ENCODE measurements at regions not wholly inside any gene's neighbourhood (a gene's known extent, or its start where the extent isn't known, plus 50 kb on each side); places are given as distances from the start of the nearest gene placed in this dataset.

DNA sequence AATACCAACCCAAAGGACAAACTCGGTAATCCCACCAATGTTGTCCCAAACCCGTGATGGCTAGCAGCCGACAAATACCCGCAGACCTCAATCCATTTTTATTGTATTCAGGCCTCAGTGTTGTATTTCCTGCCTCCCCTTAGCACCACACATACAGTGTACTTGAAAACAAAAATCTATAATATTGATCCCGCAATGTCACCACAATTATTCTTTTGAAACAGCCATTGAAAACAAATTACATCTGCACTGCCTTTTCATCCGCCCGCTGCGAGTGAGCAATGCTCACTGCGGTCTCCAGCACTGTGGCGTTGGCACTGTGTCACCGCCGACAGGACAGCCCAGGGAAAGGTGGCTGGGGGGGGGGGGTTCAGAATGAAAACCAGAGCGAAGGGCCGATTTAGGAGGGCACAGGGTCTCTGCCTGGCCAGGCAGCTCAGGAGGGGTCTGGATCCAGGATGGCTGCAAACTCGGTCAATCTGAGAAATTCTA is 385.8 kb upstream of the ZNF507 start:
- no peak for DNase-seq

DNA sequence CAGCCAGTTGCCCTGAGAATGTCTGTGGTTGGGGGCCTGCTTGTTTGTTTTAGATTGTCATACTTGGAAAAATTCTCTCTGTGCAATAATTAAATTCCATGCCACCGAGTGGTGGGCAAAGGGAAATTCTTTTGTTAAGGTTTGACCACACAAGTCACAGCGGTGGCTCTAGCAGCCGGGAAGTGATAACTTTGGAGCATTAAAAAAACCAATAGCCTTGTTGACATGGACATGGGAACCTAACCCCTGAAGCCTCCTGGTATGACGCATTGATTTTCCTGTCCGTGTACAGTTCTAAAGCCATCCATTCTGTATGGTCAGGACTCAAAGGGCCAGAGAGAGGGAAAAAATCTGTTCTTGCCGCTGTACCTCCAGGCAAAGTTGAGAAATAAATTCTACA is 384.9 kb upstream of the ZNF507 start:
- DNase-seq = no peak

DNA sequence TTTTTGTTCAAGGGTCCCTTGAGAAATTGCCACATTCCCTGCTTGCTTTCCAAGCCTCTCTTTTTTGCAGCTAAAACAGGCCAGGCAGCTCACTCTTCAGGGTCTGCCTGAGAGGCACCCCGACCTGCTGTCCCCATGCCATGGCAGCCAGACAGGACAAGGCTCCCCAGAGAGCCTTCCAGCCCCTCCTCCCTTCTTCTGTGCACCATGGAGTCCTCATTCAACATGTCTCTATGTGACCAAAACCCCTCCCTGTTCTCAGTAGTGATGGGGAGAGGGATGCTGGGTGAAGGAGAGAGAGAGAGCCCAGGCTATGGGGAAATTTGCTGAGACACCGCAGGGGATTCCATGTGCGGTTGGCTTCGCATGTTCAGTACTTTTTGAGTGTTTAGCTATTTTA is 384.2 kb upstream of the ZNF507 start:
- no peak for DNase-seq

DNA sequence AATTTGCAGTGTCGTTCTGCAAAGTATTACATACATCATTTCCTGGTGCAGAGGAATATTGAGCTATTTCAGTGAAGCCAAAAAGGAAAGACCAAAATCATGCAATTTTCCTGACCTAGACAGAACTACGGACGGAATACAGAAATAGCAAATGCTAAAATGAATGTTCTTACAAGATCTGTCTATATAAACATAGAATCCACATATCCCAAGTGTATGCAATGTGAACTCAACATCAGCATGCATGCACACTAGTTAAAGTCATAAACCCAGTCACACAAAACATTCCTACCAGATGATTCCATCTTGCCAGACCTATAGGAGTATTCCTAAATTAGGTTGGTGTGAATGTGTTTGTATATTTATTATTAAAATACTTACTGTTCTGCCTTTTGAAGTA is 383.7 kb upstream of the ZNF507 start:
- no peak for DNase-seq

DNA sequence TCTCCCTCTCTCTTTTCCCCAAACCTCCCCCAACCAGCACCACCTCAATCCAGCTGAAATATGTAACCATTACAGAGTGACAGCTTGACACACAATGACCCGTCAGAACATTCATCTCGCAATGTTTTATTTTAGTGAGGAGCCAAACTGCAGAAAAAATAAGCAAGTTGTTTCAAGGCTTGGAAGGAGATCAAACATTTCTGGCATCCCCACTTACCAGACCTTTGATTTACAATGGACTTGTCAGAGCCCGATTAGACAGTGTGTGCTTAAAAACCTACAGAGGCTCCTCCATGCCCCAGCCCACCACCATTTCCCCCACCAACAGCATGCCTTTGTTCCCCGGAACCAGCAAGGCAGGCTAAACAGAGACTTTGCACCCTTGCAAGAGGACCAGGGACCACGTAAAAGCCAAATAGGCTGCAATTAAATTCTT is 382.8 kb upstream of the ZNF507 start:
- DNase-seq = no peak

DNA sequence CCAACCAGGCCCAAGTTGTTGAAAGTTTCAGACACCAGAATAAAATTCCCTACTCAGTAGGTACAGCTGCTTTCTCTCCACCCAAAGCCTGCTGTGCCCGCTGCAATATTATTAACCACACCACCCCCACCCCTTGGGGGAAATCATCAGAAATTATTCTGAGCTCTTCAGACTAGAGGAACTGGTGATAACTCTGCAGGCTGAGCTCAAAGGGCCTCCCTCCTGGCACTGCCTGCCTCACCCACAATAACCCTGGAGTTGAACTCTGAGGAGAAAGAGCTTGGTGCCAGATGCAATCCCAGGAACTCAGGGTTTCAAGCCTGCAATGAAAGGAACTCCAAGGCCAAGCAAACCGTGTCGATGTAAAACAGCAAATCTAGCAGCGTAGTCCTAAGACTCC is 381.7 kb upstream of the ZNF507 start:
- DNase-seq = no peak

DNA sequence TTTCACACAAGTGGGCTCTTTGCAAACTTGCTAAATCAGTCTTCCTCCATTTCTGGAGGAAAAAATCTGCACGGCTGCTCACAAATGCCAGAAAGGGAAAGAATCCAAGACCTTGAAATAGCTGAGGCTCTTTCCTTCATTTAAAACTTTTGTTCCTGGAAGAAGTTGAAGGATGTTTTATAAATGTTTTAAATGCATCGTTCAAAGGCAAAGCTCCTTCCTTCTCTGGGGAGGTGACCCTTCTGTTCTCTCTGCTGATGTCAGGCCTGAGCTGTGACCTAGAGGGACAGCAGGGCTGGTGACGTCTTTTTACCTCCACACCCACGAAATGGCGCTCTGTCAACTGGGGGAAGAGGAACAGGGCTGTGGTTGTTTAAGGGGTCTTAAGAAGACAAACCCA is 376.4 kb upstream of the ZNF507 start:
- no peak for DNase-seq

DNA sequence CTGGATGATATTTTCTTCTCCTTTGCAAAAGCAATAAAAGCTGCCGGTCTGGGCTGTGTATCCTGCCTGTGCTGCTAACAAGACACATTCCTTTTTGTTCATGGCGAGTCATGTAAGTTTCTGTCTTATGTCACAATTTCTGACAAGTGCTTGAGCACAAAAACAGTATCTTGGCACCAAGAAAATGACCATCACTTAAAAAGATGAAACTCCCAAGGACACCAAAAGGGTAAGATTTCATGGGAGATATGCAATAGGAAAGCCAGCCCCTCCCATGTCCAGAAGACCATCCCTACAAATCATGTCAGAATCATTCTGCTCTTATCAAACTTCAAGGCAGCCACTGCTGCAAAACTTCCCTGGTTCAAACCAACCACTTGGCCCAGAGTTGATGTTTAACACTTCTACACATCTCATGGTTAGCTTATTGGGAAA is 375.4 kb upstream of the ZNF507 start:
- no peak for DNase-seq

DNA sequence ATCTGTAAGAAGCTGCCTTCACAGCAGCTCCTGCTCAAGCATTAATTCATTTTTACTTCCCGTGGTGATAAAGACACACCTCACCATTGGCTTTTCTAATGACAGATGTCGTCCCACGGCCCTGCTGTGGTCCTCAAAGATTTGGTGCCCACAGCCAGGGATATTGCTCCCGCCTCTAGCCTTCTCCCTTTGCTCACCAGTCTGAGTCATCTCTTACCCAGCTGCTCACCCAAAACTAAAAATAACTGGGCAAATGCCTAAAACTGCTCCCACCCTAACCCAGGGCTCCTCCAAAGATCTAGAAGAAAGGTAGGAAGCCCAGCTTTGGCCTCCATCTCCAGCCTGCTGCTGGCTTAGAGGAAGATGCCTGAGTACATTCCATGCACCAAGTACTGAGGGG is 371.1 kb upstream of the ZNF507 start:
- no peak for DNase-seq

DNA sequence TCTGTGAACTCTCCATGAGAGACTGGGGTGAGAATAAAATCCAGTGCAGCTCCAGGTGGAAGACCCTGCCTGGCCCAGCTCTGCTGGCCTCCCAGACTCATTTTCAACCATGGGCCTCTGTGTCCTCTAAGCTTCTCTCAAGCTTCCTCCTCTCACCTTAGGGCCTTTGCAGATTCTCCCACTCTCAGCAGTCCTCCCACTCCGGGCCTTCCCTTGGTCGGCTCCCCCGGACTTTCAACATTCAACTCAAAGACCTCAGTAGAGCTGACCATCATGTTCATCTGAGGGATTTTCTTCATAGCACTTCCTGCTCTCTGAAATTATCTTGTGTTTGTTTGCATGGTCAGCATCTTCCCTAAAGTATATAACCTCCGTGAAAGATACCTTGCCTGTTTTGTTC is 370.5 kb upstream of the ZNF507 start:
- no peak for DNase-seq

DNA sequence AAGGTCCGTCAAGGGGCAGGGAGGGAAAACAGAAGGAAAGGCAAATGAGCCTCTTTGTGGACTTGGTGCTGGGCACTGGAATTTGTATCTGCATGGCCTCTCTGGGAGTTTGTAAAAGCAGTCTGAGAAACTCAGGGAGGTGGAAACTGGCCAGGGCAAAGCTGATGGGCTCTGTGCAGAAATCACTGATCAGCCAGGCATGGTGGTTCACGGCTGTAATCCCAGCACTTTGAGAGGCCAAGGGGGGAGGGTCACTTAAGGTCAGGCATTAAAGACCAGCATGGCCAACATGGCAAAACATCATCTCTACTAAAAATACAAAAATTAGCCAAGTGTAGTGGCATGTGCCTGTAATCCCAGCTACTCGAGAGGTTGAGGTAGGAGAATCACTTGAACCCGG is 369.9 kb upstream of the ZNF507 start:
- no peak for DNase-seq

DNA sequence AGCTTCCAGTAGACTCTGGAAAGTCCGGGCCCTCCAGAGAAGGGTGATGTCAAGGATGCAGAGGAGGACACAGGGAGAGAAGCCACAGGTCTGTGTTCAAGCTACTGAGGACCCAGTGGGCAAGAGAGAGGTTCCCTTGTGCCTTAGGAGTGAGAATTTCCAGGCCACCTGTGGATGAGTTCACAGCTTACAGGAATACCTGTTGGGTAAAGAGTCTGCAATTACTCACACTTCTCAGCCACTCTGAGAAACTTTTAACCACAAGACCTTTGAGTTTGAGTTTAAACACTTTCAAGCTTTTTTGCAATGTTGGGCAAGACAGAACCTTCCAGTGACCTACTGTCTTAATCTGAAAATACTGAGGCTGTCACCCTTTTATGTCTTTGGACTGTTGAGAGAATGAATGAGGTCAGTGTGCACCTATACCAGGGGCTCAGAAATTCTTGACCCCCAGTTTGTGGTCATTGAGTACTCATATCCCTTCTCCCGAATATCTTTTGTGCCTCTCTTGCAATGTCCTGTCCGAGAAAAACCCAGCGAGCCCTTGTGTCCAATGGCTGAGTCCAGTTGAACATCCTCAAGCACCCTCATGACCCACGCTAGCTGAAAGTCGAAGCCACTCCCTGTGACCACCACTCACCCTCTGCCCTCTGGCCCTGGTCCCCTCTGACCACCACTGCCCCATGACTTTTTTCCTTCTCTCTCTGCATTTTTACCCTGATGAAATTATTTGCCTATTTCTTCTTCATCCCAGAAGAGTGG is 368.5 kb upstream of the ZNF507 start:
- DNase-seq = no peak

DNA sequence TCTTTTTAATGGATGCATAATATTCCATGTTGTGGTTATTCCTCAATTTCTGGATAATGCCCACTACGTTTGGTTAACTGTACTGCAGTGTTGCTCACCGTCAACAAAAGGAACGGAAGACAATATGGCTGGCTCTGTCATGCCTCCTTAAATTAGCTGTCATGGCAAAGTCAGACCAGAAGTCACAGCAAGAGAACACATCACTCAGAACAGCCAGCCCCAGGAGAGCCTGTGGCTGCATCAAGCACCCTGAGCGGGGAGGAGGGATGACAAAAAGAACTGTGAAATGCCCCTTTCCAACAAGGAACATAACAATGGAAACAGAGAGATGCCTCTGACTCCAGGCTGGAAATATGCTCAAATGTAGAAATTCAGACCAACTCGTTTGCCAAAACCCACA is 366.0 kb upstream of the ZNF507 start:
- no peak for DNase-seq

DNA sequence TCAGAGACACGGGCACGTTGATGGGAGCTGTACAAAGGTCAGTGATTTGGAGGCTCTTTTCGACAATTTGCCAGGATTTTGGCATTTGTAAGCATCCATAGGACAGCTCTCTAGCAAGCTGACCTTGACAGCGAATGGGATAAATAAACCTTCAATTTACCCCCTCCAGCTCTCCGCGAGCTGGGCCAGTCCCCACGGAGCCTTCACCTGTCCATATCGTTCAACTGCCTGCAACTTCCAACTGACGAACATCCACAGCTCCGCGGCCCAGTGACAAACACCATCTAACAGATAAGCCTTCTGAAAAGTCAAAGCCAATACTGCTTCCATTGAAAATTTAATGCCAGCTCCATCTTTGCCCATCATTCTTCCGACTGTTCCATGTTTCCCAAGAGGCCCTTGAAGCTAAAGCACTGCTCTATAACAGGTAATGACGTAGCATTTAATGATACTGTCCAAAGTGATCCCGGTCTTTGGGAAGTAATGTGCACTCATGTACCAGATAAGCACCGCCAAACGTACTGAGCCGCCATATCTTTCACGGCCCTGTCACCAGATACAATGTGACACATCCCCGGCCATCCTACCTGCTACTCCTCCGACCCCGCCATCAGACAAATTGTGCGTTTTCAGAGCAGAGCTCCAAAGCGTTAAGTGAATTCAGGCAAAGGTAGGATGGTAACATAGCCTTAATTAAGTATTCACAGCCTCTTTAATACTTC is 365.3 kb upstream of the ZNF507 start:
- DNase-seq = no peak

DNA sequence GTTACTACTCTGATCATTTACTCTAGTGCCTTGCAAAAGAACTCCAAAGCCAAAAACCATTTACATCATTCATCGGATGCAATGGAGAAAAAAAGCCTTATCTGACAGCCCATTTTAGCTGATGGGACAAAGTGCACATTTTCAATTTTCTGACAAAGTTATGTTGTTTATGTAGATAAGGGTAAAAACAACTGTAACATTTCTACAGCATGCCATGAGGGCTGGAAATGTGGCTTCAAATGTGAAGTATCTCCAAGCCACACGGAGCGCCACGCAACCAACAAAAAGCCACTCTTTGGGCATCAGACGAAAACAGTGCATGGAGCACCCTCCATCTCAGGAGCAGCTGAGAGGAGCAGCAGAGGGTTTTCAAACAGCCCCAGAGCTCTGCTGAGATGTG is 364.6 kb upstream of the ZNF507 start:
- DNase-seq = no peak

DNA sequence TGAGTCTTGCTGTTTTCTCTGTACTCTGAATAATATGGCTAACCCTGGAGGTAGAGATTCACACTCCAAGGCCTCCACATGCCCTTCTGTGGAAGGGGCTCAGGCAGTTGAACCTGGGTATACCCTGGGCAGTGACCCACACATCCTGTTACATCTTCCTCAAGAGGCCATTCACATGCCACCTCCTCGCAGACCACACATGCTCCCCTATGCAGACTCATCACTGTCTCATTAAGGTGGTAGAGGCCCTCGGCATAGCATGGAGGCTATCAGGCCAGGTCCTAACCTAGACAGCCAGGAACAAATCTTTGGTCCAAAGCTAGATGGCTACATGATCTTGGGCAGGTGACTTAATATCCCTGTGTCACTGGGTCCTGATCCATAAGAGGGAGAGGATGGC is 363.9 kb upstream of the ZNF507 start:
- no peak for DNase-seq

DNA sequence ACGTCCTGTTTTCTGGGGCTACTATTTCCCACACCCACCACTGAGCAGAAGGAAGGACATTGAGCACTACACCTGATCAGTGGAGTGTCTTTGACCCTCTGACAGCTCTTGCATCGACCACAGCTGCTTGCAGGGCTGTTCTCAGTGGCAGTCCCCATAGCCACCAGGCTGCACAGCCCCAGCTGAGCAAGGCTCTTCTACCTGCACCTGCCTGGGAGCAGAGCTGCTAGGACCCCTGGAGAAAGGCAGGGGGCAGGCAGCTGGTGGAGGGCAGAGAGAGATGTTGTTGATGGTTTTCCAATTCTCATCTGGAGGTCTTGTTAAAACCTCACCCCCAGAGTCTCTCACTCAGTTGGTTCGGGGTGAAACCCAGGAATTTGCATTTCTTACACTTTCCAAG is 361.8 kb upstream of the ZNF507 start:
- no peak for DNase-seq

DNA sequence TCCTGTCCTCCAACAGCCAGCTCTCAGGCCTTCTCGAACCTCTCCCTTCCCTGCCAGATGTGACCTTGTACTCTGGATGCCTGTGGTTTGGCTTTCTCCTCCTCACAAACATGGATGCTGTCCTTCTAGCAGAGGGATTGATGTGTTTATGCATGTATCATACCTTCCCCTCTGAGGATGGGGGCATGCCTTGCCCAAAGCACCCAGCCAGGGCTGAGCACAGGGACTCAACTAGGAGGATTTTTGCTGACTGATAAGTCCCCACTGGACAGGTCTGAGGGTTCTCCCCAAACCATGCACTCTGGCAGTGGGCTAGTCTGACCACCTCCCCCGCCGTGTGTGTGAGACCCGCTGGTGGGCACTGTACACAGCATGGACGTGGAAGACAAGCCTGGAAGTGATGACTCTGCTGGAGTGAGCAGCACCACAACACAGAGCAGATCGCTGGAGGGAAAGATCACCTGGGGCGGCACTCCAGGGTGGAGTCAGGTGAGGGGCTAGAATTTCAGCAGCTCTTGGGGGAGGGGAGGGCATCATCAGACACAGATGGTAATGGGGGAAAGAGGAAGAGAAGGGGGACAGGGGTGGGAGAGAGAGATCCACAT is 360.3 kb upstream of the ZNF507 start:
- DNase-seq = no peak

DNA sequence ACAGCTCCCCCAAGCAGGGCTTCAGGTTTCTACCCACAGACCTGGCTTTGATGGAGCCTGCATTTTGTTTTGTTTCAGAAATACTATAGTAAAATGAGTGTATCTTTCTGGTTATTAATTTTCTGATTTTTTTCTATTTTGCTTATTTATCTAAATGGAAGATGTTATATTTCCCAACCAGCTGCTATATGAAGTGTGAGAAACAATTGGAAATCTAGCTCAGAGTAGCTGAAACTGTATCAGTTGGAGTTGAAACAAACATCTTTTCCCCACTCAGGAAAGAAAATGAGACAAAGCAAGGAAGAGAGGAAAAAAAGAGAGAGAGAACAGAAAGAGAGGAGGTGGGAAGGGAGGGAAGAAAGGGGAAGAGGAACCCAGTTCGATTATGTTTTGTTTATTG is 358.5 kb upstream of the ZNF507 start:
- DNase-seq = no peak

DNA sequence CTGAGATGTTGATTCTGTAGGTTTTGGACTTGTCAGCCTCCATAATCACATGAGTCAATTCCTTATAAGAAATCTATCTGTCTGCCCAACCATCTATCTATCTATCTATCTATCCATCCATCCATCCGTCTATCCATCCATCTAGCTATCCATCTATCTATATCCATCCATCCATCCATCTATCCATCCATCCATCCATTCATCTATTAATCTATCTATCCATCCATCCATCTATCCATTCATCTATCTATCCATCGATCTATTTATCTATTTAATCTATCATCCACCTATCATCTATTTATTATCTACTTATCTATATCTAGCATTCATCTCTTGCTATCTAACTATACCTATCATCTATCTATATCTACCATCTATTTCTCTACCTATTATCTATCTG is 357.2 kb upstream of the ZNF507 start:
- no peak for DNase-seq

DNA sequence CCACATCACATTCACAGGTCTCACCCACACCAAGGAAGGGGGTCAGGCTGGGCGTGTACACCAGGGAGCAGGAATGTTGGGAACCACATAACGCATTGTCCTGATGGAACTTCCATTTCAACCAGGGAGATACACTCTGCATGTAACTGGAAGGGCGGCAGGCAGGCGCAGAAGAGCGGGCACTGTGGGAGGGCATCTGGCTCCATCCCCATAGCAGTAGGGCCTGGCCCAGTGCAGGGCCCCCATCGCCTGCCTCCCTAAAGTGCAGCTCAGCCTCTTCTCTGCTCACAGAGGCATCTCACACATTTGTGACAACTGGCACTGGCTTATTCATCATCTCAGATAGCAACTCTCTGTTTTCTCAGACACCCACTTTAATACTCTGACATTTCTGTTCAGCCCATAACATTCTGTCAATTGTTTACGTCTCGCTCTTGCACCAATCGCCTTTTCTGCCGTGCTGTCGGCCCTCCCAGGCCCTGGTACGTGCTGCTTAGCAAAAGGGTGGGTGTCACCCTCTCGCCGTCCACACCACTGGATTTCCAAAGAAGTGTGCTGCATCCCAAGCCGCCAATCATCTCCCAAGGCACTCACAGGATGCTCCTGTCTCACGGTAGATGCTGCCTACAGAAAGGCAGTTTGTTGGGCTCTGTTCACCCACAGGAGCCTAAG is 353.3 kb upstream of the ZNF507 start:
- no peak for DNase-seq

DNA sequence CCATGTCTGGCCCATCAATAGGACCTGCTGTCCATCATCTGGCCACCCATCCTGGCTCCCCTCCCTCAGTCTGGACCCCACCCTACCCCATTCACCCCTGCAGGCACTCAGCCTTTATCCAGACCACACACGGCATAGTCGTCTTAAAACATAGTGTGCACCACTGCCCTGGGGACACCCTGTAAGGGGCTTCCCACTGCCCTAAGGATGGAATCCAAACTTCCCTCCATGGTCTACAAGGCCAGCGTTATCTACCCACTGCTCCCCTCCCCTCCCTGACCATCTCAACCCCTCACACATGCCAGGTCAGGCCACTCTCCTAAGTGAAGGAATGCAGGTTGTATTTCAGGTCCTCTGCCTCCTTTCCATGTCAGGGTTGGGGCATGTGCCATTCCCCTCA is 352.7 kb upstream of the ZNF507 start:
- no peak for DNase-seq

DNA sequence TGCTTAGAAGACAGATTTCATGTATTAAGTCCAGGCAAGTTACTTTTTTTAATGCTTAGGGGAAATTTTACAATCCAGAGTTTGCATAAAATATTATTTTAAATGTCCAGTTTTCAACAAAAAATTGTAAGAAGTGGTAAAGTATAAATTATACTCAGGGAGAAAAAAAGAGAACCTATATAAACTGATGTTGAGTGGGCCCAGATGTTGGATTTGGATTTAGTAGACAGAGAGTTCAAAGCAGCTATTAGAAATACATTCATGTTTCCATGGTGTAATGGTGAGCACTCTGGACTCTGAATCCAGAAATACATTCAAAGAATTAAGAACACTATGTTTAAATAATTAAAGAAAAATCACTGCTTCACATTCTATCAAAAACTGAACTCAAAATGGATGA is 349.9 kb upstream of the ZNF507 start:
- no peak for DNase-seq

DNA sequence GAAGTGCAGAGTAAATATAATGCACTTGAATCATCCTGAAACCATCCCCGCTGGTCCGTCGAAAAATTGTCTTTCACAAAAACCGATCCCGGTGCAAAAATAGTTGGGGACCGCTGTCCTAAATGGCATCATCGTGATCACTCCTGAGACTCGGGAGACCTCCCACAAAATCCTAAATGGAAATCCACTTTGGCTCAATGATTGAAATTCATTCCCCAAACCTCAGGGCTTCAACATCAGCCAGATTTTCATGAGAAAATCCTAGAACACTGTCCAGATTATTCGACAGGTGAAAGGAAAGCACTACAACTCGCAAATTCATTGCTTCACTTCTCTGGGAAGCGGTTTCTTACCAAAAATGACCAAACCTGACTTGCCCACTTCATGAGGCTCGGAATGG is 335.3 kb upstream of the ZNF507 start:
- no peak for DNase-seq

All from activated gamma-delta T cell (primary cell).